ENCODE measurements at regions not wholly inside any gene's neighbourhood (a gene's known extent, or its start where the extent isn't known, plus 50 kb on each side); places are given as distances from the start of the nearest gene placed in this dataset.

DNA sequence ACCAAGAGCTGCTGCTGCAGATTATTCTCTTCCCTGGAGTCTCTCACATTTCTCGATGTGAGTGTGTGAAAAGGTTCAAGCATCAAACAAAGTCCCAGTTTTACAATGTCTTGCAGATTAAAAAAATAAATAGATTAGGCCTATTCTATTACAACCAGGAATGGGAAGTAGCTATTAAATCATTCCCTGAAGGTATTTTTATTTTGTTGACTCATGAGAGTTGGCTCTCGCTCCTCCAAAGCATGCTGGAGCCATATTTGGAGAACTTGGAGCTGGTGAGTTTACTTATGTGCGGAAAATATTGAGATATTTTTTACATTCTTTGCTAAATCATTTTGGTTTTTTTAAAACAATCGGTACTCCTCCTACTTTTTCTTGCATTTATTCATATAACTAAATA, 572.3 kb downstream of the ETNK1 start:
- Histone ChIP-seq H3K9me3 (no peaks in the 10 kb centered on the region), H3K27me3 (no peaks in the 10 kb centered on the region), H3K4me3 (ENCODE audit: low read depth, low read length) (no peak overlapping the region), H3K4me1 (no peaks in the 10 kb centered on the region), H3K36me3 (no peaks in the 10 kb centered on the region)
- DNase-seq, result no peak
- TF ChIP-seq, protein P1, sequence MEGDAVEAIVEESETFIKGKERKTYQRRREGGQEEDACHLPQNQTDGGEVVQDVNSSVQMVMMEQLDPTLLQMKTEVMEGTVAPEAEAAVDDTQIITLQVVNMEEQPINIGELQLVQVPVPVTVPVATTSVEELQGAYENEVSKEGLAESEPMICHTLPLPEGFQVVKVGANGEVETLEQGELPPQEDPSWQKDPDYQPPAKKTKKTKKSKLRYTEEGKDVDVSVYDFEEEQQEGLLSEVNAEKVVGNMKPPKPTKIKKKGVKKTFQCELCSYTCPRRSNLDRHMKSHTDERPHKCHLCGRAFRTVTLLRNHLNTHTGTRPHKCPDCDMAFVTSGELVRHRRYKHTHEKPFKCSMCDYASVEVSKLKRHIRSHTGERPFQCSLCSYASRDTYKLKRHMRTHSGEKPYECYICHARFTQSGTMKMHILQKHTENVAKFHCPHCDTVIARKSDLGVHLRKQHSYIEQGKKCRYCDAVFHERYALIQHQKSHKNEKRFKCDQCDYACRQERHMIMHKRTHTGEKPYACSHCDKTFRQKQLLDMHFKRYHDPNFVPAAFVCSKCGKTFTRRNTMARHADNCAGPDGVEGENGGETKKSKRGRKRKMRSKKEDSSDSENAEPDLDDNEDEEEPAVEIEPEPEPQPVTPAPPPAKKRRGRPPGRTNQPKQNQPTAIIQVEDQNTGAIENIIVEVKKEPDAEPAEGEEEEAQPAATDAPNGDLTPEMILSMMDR (IDR thresholded peaks at IDR 0.05; ENCODE audit: low read depth, low read length), result no peak

DNA sequence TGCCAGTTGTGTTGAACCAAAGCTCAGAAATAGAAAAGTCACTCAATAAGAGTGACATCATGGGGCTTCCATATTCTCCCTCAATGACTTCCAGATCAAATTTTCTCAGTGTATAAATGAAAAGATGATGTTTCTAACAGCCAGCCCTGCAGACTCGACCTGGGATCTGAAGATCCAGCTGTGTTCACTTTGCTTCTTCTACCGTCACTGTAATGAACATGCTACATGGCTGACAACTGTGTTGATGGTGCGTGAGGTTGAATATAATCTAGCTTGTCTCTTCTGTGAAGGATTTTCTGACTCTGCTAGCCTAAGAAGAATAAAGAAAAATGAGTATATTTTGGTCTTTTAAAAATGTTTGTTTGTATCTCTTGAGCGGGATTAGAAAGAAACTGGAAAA, 577.8 kb downstream of the ETNK1 start:
- Histone ChIP-seq H3K4me1 (no peaks in the 10 kb centered on the region), H3K27me3 (no peaks in the 10 kb centered on the region), H3K36me3 (no peaks in the 10 kb centered on the region), H3K4me3 (ENCODE audit: low read depth, low read length) (no peak overlapping the region), H3K9me3 (no peaks in the 10 kb centered on the region)
- DNase-seq, result no peak
- TF ChIP-seq, protein P1 (IDR thresholded peaks at IDR 0.05; ENCODE audit: low read depth, low read length), result no peak

GRCh38 chr12:23204933-23205778, 580.2 kb downstream of the ETNK1 start:
- TF ChIP-seq, protein P1 (IDR thresholded peaks at IDR 0.05; ENCODE audit: low read depth, low read length), result peak; percentile 92
- DNase-seq, result peak; percentile 11
- H3K4me1 ChIP-seq, result no peaks in the 10 kb centered on the region
- H3K9me3 ChIP-seq, result no peaks in the 10 kb centered on the region
- H3K36me3 ChIP-seq, result no peaks in the 10 kb centered on the region
- H3K4me3 ChIP-seq (ENCODE audit: low read depth, low read length), result no peak overlapping the region
- H3K27me3 ChIP-seq, result no peaks in the 10 kb centered on the region

DNA sequence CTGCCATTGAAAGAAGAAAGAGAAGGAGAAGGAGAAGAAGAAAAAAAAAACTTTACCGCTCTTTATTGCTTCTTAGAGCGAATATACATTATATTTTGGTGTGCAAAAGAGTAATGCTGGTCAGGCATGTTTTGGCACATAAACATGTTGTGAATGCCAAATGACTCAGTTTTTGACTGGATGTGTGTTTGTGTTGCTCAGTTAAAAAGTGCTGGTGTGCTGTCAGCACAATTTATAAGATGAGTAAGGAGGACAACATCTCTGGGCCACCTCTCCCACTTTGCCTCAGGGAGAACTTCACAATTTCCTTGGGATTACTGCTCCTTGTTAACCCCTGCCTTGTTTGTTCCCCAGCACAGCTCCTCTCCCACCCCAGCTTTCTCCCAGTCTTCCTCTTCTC, 584.8 kb downstream of the ETNK1 start:
- Histone ChIP-seq H3K9me3 (no peaks in the 10 kb centered on the region), H3K36me3 (no peaks in the 10 kb centered on the region), H3K4me3 (ENCODE audit: low read depth, low read length) (no peak overlapping the region), H3K27me3 (no peaks in the 10 kb centered on the region), H3K4me1 (no peaks in the 10 kb centered on the region)
- TF ChIP-seq, protein P1 (IDR thresholded peaks at IDR 0.05; ENCODE audit: low read depth, low read length), result no peak
- no peak for DNase-seq

DNA sequence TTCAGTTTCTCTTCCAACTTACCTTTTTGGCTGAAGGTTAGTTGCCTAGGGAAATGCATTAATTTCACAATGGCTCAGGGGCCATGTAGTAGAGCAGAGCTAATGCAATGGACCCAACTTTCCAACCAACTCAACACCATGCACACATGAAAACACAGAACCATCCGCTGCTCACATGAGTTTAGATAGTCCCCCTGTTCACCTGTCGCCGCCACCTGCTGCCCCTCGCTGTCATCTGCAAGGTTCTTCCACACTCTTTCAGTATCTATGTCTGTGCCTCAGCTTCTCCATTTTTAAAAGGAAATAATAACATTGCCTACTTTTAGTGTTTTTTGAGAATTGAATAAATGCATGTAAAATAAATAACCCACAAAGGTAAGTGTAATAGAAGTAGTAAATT, 585.6 kb downstream of the ETNK1 start:
- DNase-seq, result no peak
- TF ChIP-seq, protein P1 (IDR thresholded peaks at IDR 0.05; ENCODE audit: low read depth, low read length), result no peak
- Histone ChIP-seq H3K4me1 (no peaks in the 10 kb centered on the region), H3K36me3 (no peaks in the 10 kb centered on the region), H3K9me3 (no peaks in the 10 kb centered on the region), H3K4me3 (ENCODE audit: low read depth, low read length) (no peak overlapping the region), H3K27me3 (no peaks in the 10 kb centered on the region)
